ENCODE measurements at regions not wholly inside any gene's neighbourhood (a gene's known extent, or its start where the extent isn't known, plus 50 kb on each side); places are given as distances from the start of the nearest gene placed in this dataset.
A peak's percentile ranks its signal among the peaks of the same experiment; 100 is the strongest.
"Not testable (repeated sequence)": the region's sequence is repeated elsewhere in the genome, so short reads cannot be mapped to it uniquely, and the experiment has no call there.

DNA sequence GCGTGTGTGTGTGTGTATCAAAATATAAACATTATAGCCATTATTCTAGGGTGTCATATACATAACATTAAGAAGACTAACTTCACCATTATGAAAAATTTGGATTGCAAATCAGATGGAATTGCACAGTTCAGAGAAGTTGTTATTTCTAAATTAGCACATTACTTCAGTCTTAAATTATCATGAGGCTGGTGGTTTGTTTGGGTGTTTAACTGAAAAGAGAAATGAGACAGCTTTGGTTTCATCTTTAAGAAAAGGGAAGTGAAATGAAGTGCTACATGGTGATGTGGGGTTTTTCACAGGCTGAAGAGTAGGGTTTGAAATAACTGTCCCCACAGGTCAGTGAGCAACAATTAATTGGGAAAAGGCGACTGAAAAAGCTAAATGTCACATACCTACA is 161.2 kb upstream of the XIRP2 start:
- no peak for FAIRE-seq

DNA sequence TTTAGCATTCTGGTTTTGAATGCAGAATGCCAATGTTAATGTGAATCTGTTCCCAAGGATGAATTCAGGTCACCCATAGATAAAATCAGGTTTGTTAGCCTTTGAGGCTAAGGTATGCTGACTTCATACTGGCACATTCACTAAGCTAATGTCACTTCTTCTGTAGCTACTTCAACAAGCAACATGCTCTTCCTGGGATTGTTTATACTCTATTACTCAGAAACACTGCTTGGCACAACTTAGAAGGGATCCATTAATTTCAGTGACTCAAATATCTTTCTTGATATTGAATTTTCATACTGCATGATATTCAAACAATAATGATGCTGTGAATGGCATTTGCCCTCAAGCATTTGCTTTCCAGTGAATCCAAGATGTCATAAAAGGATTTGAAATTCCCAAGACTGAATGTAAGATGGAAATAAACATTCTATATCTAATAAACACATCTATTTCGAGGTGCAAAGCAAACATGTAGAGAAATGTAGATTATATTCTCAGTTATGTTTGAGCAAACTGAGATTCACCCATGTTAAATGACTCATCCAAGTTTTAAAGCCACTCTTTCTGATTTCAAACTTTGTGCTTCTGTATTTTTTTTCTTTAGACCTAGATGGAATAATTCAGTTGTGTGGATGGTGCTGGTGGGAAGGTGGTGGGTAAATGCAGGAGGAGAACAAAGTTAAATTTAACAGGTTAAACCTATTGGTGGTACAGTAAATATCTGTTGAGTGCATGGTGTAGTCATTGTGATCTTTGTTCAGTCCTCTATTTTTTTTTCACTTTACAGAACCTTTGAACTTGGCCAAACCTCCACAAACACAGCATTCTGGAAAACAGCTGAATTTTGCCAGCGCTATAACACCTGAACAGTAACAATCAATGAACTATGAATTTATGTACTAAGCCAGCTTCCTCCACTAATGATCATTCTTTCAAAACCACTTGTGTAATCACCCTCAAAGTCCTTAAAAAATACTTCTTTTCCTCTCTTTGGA is 162.1 kb upstream of the XIRP2 start:
- no peak for FAIRE-seq

DNA sequence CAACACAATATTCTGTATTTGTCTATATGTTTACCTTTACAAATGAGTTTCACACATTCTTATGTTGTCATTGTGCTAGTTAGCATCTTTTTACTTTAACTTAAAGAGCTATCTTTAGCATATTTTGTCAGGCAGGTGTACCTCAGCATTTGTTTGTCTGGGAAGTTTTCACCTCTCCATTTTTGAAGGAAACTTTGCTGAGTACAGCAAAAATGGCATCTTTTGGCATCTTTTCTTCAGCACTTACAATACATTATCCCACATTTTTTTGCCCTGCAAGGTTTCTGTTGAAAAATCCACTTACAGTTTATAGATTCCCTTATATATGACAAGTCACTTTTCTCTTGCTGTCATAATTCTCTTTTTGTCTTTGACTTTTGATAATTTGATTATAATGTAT is 171.3 kb upstream of the XIRP2 start:
- FAIRE-seq, result no peak

DNA sequence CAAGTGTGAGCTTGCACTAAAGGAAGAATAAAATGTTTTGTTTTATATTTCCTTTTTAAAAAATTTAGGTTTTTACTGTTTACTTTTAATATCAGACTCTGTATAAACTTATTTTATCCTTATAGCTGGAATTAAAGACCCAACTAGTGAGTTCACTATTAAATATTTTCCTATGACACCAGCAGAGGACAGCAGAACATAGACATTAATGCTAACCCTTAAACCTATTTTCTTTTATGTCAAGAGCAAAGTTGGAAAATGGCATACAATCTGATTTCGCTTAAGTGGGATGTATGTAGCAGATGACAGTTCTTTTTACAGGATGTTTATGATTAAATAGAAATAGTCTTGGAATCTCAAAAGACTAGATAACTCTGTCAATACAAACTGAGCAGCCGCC is 188.2 kb upstream of the XIRP2 start:
- no peak for FAIRE-seq

DNA sequence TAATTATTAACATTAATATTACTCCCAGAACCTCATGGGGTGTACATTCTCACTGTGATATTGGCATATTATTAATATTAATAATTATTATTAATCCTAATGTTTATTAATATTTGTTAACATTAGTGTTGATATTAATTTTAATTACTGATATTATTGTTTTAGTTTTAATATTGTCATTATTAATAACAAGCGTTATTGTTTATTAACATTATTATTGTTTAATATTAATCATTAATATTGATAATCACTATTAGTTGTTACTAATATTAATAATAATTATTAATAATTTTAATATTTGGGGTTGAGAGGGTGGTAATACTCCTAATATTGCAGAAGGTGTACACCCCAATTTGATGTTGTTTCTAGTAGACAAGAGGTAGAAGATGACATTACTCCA is 193.1 kb upstream of the XIRP2 start:
- peak; percentile 94 for FAIRE-seq

DNA sequence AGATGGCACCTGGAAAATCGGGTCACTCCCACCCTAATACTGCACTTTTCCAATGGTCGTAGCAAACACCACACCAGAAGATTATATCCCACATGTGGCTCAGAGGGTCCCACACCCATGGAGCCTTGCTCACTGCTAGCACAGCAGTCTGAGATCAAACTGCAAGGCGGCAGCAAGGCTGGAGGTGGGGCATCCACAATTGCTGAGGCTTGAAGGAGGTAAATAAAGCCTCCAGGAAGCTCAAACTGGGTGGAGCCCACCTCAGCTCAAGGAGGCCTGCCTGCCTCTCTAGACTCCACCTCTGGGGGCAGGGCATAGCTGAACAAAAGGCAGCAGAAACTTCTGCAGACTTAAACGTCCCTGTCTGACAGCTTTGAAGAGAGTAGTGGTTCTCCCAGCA is 192.0 kb upstream of the SCN7A start:
- not testable (repeated sequence) for FAIRE-seq

DNA sequence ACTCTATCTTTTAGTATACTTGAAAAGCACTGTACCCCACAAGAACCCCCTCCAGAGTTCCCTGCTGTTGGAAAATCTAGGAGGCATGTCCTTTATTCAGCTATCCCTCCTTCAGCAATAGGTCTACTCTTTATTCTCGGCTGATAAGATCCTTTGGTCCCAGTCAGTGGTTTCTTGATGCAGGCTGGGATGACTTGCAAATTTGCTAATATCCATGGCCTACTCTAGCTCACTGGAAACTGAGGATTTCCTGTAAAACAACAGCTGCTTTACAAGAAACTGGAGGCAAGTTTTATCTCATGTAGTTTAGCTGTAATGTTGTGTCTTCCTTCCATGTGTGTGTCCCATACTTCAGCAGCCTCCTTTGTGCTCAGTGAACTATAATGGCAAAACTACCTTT is 183.9 kb upstream of the SCN7A start:
- FAIRE-seq, result no peak

DNA sequence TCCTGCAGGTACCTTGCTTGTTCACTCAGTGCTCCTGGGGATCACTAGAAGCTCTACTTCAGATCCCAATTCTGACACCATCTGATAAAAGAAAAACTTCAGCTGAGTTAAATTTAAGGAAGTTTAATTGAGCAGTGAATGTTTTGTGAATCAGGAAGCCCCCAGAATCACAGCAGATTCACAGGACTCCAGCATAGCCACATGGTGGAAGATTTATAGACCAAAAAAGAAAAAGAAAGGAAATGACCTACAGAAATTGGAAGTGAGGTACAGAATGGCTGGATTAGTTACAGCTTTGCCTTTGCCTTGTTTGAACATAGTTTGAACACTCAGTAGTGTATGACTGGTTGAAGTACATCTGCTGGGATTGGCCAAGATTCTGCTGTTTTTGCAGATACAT is 182.7 kb upstream of the SCN7A start:
- FAIRE-seq, result no peak

DNA sequence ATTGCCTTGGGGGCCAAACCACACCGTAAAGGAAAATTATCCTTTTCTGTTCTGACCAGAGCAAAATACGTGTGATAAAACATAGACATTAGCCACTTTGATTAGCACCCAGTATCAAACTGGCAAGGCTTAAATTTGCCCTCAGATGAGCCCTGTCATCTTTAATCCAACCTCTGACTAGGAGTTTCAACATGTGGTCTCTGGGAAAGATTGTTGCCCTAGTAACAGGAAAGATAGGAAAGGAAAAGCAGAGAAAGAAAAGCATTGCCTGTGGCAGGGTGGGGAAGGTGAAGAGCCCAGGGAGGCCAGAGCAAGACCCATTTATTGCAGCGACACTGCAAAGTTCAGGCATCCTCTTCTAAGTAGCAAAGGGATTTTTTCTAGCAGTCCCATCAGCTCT is 181.5 kb upstream of the SCN7A start:
- FAIRE-seq, result no peak

DNA sequence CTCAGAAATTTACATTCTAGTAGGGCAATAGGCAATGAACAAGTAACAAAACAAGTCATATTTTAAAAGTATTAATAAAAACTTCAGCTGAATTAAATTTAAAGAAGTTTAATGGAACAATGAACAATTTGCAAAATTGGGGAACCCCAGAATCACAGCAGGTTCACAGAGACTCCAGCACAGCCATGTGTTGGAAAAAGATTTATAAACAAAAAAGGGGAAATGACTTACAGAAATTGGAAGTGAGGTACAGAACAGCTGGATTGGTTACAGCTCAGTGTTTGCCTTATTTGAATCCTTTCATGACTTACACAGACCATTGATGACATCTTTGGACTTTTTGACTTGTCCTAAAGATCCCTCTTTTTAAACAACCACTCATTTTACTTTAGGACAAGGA is 179.9 kb upstream of the SCN7A start:
- FAIRE-seq, result no peak

DNA sequence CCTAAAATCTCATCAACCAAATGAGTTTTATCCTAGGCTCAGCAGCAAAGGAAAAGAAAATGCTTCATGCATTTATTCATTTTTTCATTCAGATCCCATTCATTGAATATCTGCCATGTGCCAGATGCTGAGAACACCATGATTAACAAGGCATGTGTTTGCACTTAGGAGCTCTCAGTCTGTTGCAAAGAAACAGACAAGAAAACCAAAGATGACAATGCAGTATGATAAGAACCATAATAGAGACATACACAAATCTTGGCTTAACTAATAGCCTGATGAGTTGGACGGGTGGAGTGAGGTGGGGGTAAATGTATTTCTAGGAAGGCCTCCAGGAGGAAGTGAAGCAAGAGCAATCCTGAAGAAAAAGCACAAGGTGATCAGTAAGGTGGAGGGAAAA is 177.8 kb upstream of the SCN7A start:
- no peak for FAIRE-seq

DNA sequence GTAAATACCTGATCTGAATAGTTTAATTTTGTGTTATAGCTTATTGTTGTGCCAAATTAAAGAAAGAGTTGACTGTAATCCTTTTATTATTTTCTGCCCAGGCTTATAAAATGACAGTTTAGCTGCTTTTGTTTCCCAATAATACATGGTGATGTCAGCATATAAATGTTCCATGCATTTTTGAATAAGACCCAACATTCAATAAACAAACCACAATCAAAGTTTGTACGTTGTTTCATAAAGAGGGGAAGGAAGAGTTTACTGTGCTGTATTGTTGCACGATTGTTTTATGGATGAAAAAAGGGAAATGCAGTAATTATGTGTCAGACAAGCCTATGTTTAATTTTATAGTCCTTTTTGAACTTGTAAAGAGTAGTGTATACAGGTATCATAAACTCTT is 177.2 kb upstream of the SCN7A start:
- FAIRE-seq, result no peak

DNA sequence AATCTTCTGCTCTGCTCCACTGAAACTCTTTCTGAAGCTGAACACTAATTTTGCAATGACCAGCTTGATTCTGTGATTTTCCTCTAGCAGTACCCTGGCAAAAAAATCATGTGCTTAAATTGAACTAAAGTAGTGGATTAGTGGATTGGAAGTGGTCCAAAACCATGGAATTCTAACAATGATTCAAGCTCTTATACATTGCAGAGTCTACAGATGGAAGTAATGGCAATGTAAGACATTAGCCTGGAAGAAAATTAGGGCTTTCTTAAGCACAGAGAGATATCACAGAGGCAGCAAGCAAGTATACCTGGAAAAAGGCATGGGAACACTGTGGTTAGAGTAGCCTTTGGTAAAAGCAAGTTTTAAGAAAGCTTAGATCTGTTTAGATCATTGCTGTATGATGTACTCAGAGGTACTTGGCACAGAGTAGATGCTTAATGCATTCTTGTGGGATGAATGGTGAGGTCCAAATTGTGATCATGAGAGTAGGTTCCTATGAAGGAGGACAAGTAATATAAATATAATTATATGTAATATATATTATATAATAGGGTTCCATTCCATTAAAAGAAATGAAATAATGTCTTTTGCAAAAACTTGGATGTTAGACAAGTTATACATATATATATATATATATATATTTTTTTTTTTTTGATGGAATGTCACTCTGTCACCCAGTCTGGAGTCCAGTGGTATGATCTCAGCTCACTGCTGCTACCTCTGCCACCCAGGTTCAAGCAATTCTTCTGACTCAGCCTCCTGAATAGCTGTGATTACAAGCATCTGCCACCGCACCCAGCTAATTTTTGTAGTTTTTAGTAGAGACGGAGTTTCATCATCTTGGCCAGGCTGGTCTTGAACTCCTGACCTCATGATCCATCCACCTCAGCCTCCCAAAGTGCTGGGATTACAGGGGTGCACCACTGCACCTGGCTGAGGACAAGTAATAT is 172.2 kb upstream of the SCN7A start:
- no peak for FAIRE-seq

DNA sequence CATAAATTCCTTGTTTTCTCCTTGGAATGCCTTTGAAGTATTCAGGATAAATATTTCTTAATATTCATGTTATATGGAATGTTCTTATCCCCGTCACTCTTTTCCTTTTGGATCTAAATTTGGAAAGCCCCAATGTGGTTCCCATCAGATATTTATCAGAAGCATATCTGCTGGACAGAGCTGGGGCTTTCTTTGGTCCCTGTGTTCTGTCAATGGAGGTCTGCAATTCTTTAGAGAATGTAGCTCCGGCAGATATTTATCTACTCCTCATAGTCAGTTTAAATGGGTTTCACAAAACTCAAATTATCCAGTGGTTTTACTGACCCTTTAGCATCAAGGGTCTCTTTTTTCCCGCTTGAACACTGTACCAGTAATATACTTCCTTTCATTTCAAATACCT is 167.8 kb upstream of the SCN7A start:
- no peak for FAIRE-seq

DNA sequence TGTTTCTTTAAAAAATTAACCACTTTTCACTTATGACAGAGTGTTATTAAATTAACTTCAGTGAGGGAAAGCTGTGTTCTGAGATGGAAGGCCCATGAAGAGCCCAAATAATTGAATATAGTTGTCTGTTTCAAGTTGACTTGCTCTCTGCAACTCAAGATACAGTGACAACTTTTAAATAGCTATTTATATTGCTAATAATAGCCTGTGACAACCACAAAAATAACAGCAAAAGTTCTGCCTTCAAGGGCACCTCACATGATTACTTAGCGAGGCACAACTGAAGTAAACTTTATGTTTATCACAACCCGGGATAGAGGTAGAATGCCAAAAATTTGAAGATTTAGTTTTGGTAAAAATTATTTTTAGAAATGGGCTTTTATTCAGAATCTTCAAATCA is 167.3 kb upstream of the SCN7A start:
- no peak for FAIRE-seq

DNA sequence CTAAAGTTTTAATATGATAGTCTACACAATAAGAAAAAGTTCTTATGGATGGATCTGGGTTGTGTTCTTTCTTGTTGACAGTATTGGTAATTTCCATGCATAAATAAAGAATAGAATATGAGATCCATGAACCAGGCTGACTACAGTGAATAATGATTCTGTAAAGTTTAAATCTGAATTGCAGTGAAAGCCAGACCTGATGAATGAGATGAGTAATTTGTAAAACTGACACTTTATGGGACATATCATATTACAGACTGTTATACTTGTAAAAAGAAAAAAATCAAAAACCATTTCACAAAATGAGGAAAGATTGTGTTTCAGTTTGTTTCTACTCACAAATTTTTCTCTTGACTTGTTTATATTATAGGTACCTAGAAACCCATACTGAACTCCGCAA is 164.9 kb upstream of the SCN7A start:
- FAIRE-seq, result no peak

DNA sequence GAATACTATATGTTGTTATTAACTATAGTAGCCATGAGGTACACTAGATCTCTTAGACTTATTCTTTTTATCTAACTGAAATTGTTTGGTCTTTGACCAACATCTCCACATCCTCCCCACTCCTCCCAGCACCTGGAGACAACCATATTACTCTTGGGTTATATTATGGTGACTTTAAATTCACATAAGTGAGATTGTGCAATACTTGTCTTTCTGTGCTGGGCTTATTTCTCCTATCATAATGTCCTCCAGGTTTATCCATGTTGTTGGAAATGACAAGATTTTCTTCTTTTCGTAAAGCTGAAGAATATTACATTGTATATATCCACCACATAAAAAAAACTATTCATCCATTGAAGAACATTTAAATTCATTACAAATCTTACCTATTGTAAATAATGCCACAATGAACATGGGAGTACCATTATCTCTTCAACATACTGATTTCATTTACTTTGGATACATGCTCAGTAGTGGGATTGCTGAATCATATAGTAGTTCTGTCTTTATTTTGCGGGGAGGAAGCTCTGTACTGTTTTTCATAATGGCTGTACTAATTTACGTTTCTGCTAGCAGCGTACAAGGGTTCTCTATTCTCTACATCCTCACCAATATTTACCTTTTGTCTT is 159.2 kb upstream of the SCN7A start:
- FAIRE-seq, result no peak

DNA sequence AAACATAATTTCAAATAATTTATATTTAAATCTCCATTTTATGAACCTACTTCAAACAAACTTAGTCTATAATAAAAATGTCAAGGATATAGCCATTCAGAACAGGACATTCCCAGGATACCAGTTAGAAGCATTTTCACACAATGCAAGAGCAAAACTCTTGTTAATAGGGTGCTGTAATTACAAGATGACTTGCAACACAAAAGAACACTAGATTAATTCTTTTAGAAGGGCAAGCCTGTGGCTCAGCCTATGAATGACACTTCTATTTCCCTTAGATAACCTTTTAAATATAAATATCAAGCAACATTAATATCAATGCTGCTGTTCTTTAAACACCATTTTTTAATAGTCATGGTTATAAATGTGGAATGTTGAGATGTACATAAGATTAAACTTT is 157.9 kb upstream of the SCN7A start:
- no peak for FAIRE-seq

DNA sequence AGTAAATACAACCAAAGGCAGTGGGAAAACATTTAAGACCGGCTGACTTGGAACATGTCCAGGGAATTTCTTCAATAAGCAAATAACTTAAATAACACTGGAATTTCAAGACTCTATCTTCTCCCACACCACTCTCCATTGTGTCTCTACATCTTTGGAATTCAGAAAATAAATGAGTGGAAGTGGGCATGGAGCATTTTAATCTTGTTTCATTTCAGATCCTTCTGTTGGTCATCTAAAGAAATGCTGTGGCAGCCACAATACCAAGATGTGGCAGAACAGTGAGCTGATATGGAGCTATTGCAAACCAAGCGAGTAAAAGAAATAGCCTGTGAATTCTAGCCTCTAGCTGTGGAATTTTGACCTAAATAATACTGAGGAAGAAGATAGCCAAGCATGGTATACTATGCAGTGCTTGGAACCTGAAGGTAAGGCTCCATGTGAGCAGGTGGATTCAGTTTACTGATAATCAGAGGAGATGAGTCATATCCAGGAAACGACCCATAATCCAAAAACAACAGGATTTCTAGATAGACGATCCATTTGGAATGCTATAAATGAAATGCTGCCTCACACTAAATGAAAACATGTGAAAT is 157.1 kb upstream of the SCN7A start:
- FAIRE-seq, result no peak

DNA sequence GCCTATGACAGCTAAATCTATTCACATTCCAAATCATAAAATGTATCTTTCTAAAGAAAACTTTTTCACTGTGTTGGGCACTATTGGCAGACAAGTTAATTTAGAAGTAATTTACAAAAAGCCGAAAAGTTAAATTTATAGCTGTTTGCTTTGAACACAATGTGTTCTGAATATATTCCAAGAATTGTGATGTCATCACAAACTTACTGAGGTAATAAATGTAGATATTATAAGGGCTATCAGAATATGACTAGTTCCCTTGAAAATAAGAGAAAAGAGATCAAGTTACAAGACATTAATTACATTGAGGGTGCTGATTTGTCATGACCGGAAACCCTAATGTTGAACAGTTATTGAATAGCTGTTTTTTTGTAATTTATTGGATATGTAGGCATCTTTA is 153.9 kb upstream of the SCN7A start:
- no peak for FAIRE-seq

DNA sequence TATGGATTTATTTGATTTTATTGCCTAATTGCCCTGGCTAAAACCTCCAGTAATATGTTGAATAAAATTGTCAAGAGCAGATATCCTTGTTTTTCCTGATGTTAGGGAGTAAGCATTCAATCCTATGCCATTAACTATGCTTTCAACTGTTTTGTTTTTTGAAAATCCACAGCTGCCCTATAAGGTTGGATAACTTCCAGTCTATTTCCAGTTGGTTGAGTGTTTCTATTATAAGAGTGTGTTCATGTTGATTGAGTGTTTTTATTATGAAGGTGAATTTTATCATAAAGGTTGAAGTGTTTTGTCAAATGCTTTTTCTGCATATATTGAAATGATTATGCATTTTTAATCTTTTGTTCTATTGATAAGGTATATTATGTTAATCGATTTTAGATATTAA is 149.9 kb upstream of the SCN7A start:
- FAIRE-seq, result no peak

DNA sequence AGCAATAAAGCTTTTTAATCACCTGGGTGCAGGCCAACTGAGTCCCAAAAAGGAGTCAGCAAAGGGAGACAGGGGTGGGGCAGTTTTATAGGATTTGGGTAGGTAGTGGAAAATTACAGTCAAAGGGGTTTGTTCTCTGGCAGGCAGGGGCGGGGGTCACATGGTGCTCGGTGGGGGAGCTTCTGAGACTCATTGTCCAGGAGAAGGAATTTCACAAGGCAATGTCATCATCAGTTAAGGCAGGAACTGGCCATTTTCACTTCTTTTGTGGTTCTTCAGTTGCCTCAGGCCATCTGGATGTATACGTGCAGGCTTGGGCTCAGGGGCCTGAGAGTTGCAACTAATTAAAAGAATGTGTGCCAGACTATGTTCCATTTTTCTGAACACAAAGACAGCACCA is 147.5 kb upstream of the SCN7A start:
- FAIRE-seq, result not testable (repeated sequence)

DNA sequence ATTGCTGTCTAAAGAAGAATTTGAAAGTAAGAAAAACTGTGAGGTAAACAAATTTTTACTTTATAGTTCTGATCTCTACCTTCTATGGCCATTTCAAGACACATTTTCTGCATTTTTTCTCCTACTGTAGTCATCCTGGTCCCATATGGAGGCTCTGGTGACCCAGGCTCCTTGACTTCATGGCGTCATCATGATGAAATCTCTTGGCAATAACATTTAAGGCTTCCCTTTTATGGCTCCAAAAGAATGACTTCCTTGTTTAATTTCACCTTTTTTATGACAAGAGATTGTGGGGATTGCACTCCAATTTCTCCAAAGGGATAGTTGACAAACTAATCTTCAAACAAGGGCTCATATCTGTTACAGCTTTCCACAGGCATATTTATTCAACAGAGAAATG is 143.0 kb upstream of the SCN7A start:
- FAIRE-seq, result no peak

Measured in G401.6 (cell line).